ENCODE measurements at regions not wholly inside any gene's neighbourhood (a gene's known extent, or its start where the extent isn't known, plus 50 kb on each side); places are given as distances from the start of the nearest gene placed in this dataset.
A peak's percentile ranks its signal among the peaks of the same experiment; 100 is the strongest.
"Not testable (repeated sequence)": the region's sequence is repeated elsewhere in the genome, so short reads cannot be mapped to it uniquely, and the experiment has no call there.

- no peak for DNase-seq (ENCODE audit: low read depth)
Observed at GRCh38 chr5:50898966-50899365, 232.5 kb downstream of the PARP8 start.

- DNase-seq (ENCODE audit: low read depth): no peak
Observed at GRCh38 chr5:50900952-50901510, 234.6 kb downstream of the PARP8 start.

DNA sequence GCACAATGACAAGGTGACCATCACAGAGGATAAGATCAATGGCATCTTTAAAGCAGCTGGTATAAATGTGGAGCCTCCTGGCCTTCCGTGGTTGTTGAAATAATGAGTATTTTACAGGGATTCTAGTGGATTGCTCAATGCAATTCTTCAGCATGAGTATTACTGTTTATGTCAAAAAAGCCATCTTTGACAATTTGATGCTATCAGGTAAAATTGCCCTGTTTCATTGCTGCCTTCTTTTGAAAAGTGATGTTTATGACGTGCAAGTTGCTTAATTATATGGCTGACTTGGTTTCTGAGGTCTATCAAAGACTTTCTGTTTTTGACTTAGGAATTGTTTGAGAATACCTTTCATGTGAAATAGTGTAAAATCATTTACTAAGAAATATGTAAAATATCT is 237.2 kb downstream of the PARP8 start:
- DNase-seq (ENCODE audit: low read depth): no peak

DNA sequence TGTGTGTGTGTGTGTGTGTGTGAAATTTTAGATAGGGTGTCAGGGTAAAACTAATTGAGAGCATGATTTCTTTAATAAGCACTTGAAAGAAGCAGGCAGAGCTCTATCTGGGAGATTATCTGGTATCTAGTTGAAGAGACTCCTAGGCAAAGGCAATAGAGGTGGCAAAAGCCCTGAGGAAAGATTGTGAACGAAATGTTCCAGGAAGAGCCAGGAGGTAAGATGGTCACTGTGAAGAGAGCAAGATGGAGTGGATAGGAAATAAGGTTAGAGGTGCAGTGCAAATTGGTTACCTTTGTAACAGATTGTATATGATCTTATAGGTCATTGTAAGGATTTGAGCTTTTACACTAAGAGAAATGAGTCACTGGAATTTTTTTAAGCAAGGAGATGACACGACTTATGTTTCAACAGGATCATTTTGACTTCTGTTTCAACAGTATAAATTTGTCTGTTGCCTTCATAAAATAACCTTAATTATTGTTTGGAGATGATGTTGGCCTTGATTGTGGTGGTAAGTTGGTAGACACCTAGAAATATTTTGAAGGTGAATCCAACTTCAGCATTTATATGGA is 239.6 kb downstream of the PARP8 start:
- DNase-seq (ENCODE audit: low read depth): no peak

DNA sequence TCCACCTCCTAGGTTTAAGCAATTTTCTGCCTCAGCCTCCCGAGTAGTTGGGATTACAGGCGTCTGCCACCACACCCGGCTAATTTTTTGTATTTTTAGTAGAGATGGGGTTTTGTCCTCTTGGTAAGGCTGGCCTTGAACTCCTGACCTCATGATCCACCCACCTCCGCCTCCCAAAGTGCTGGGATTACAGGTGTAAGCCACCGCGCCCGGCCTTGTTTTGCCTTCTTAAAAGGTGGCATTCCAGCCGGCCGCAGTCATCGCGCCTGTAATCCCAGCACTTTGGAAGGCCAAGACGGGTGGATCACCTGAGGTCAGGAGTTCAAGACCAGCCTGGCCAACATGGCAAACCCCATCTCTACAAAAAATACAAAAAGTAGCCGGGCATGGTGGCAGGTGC is 253.7 kb downstream of the PARP8 start:
- not testable (repeated sequence) for DNase-seq (ENCODE audit: low read depth)

DNA sequence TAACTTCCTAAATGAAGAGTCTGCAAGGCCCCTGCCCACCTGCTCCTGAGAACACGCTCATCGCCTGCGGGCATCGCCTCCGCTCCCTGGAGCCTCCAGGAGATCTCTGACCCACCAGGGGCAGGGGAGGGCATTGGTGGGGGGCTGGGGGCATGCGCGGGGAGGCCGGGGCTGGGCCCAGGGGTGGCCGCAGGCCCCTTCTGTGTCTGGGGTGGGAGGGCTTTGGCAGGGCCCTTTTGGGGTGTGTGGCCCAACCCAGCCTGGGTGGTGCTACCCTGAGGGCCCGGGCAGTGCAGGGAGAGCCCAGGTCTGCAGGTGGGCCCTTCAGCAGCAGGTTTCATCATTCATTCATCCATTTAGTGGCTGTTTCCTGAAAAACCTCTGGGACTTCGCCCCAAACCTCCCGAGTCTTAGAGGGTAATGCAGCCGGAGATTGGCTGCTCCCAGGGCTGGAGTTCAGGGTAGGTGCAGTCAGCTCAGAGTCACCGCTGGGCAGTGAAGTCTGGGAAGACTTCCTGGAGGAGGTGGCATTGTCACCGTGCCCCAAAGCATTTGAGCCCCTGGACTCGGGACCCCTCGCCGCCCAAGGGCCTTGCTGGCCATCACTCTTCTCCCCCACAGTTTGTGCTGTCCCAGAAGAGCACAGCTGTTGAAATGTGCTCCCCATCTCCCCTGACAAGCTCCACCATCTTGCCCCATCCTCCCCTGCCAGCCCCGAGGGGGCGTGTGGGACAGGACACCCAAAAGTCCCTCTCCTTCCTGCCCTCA is 255.1 kb downstream of the PARP8 start:
- DNase-seq (ENCODE audit: low read depth): no peak

DNA sequence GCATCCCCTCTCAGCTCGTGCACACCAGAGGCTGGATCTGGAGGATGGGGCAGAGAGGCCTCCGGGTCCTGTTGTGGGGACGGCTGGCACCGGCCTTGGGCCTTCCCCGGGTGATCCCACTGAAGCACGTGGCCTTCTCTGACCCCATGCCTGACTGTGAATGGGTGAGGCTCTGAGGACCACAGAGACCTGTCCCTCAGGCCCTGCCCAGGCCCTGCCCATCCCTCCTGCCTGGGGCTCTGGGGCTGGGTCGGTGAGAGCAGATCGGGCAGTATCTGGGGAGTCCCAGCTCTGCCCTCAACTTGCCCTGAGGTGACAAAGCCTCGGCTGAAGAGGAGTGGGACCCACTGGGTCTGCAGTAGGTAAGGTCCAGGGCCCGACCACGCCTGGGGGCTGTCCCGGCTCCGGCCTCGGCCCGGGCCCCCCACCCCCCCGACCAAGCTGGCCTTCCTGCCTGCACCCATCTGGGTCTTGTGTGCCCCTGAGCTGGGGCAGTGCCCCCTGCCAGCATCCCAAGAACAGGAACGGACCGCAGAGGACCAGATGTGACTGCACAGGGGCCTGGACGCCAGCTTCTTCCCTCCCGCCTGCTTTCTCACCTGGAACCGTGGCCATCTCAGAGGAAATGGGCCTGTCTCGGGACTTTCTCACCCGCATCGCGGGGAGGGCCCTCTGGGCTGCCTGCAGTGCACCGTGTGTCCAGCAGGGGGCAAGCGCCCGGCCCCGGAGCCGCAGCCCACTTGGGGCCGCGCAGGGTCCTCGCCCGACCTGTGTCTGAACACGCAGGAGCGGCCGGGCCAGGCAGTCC is 255.9 kb downstream of the PARP8 start:
- DNase-seq (ENCODE audit: low read depth): not testable (repeated sequence)

DNA sequence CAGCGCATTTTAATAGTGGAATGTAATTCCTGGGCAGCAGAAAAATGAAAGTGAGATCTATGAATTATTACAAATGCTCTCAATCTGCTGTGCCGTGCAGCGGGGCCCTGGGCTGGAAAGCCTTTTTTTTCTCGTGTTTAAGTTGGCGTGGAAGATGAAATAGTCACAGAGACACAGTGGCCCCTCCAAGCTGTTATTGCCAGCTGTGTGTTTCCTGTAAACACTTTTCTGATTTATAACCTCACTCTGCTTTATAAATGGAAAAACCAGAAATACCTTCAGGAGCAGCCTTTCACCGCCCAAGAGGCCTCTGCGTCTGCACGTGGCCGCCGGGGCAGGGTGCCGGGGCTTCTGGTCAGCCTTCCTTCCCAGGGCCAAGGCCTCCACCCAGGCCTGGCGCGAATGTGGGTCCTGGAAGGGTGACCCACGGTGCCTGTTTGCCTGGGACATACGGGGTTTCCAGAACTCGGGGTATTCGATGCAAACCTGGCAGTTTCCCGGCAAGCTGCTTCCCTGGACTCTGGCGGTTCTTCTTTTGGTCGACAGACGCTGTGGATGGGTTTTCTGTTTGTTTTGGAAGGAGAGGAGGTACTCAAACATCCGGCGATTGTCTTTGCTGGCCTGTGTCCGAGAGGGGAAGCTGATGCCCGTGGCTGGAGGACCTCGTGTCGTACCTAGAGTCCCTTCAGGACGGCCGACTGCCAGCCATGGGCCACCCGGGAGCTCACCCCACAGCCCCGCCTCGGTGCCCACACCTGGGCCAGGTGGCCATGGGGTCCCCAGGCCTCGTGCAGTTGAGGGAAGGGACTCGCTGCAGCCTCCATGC is 256.7 kb downstream of the PARP8 start:
- DNase-seq (ENCODE audit: low read depth): no peak

DNA sequence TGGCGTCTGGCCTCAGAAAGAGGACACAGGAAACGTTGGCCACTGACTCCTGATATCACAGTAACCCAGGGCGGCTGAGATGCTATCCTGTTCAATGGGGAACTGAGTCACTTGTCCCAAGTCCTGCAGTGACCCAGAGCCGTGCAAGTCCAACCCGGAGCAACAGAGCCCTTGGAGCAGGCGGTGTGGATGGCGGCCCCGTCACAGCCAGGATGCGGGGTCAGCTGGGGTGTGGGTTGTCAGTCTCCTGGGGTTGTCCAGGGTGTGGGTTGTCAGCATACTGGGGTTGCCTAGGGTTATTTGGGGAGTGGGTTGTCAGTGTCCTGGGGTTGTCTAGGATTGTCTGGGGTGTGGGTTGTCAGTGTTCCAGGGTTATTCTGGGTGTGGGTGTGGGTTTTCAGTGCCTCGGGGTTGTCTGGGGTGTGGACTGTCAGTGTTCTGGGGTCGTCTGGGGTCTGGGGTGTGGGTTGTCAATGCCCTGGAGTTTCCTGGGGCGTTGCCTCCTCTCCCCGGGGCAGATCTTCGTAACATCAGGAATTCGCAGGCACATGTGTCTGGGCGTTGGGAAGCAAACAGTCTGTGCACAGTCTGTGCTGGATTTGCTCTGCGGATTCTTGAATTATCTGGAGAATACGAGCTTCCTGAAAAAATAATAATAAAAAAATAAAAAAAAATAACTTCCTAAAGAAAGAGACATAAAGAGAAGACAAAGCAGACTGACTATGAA is 257.5 kb downstream of the PARP8 start:
- no peak for DNase-seq (ENCODE audit: low read depth)

GRCh38 chr5:50927953-50928352 is 261.5 kb downstream of the PARP8 start:
- DNase-seq (ENCODE audit: low read depth): no peak

- no peak for DNase-seq (ENCODE audit: low read depth)
Observed at GRCh38 chr5:50929174-50929573, 262.7 kb downstream of the PARP8 start.

DNA sequence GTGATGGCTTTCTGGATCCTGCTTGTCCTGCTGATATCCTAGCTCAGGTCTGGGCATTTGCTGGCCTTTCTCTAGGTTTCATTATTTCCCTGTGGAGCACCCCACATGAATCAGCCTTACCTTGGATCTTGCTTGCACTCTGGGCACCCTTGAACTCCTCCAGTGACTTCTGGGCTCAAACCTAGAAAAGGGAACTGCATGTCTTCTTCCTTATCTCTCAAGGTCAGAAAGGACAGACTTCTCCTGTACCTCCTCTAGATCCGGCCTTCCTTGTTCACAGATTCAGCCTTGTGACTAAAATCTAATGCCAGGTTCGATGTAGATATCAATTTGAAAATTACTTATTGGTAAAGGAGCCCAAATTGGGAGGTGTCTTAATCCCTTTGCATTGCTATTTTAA is 267.9 kb downstream of the PARP8 start:
- DNase-seq (ENCODE audit: low read depth): no peak

DNA sequence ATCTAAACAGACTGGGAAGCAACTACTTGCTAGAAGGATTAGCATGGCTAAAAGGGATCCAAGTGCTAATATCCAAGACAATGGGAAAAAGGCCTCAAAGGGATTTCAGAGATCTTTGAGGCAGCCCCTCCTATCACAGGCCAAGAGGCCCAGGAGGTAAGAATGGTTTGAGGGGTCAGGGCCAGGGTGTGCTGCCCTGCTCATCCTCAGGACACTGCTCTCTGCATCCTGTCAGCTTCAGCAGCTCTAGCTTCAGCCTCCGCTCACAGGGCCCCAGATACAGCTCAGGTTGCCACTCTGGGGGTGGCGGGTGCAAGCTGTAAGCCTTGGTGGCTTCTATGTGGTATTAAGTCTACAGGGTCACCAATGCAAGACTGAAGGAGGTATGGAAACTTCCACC is 278.7 kb downstream of the PARP8 start:
- DNase-seq (ENCODE audit: low read depth): no peak

DNA sequence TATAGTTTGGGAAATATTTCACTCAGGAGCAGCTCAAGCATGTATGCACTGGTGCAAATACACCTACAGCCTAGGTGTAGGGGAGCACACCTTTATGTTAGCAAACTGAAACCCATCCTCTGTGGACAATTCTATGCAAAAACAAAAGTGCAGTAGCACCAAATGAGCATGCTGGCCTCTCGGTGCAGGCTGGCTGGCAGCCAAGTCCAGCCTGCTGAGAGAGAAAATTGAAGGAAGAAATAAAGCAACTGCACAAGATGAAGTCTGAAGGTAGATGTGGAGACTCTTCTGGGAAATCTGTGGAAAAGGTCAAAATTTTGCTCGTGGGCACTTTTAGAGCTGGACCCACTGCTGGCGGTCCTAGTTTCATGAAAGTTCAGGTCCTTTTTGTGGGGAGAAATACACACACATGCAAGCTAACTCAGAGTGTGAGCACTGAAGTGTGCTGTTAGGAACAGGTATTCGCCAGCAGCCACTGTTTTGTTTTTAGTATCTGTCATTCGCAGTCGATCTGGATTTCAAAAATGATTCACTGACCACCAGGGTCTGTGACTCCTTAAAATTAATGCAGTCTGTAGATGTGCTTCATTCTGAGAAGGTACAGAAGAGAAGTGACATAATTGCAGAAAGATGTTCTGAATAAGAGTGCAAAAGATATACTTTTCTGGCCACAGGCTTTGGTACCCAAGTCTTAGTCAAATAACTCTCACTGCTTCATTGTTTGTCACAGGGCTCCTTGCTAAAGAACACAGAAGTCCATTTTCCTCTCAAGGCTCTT is 281.7 kb downstream of the PARP8 start:
- no peak for DNase-seq (ENCODE audit: low read depth)

DNA sequence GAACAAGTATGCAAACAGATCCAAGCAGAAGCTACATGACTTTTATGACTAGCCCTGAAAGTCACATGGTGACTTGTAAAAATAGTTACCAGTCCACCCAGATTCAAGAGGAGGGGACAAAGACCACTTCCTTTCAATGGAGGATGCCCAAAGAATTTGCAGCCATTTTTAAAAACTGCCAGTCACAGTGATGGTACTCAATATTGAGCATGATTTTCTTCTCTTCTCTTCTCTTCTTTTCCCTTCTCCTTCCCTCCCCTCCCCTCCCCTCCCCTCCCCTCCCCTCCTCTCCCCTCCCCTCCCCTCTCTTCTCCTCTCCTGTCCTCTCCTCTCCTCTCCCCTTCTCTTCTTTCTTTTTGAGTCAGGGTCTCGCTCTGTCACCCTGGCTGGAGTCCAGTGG is 286.9 kb downstream of the PARP8 start:
- no peak for DNase-seq (ENCODE audit: low read depth)

DNA sequence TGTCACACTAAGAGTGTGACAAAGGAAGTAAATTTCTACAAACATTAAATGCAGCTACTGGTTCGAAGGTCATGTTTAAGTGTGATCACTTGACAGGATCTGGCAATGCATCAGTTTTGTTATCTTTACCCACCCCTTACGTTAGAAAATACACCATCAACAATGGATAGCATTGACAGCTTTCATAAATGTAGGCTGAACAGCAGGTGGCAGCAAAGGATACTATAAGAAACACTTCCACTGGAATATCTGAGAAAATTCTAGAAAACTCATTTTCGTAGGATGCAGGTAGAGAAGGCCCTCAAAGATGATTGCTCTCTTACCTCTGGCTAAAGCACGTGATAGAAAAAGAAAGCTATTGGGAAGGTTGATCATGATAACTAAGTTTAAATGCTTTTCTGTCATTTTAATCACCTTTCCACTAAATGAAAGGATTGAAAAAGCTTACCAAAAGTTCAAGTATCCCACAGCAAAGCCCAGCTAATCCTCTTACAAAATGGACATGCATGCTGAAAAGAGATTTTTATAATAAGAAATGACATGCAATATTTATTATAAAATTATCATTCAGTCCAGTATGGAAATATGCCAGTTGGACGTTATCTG is 292.5 kb downstream of the PARP8 start:
- DNase-seq (ENCODE audit: low read depth): no peak

- DNase-seq (ENCODE audit: low read depth): peak; percentile 36
Observed at GRCh38 chr5:50962934-50963872, 296.8 kb downstream of the PARP8 start.

- DNase-seq (ENCODE audit: low read depth): no peak
Observed at GRCh38 chr5:50963971-50964745, 297.7 kb downstream of the PARP8 start.

Measured in CMK (cell line).